ENCODE measurements at regions not wholly inside any gene's neighbourhood (a gene's known extent, or its start where the extent isn't known, plus 50 kb on each side); places are given as distances from the start of the nearest gene placed in this dataset.

DNA sequence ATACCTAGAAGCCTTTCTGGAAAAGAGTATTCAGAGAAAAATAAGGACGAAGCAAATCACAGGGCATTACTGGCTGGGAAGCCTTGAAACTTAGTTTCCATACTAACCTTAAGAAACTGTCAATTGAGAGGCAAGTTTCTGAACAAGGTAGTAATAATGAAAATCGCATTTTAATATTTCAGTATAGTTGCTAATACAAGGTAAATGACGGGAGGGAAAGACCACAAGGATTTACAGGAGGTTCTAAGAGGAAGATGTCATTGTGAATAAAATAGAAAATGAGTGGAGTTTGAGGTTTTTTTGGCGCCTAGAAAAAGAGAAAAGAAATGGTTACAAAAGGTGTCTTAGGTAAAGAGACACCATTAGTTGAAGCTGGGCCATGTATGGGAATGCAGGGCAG, 53.9 kb upstream of the AIG1 start:
- H3K56ac ChIP-seq (replicated peaks; ENCODE audit: insufficient read length, low read depth, low read length): no peak overlapping the region
- no peak overlapping the region for H3K4me2 ChIP-seq (ENCODE audit: insufficient read depth in 1 of 2, low read depth in 2 of 2, low read length in 2 of 2)
- H4K8ac ChIP-seq (ENCODE audit: extremely low read depth, insufficient read depth, low read length): no peak overlapping the region
- ChIA-PET POLR2A (ENCODE audit: partially characterized antibody) (interaction anchor here (0.7 kb wide), 1 partner anchor 308 kb away, joined by 4 read pairs; no protein-coding TSS in a partner anchor), CTCF (ENCODE audit: partially characterized antibody) (interaction anchor here (0.6 to 1.5 kb wide), 2 partner anchors 20 to 261 kb away, joined by 3 read pairs; no protein-coding TSS in a partner anchor)
- no peak overlapping the region for H2BK12ac ChIP-seq (ENCODE audit: low read depth, low read length)
- no peak overlapping the region for H2AFZ ChIP-seq (ENCODE audit: low read length)
- no peaks in the 10 kb centered on the region for H3K4me1 ChIP-seq (replicated peaks in 1 of 4; ENCODE audit: control insufficient read depth in 3 of 4, insufficient read depth in 4 of 4, low read length in 3 of 4)
- no peak overlapping the region for H3K14ac ChIP-seq (ENCODE audit: insufficient read length)
- H3K4me3 ChIP-seq (ENCODE audit: extremely low read depth in 1 of 4, insufficient read depth in 2 of 4, low read depth in 3 of 4, low read length in 4 of 4): no peak overlapping the region
- FAIRE-seq: no peak
- H2AK5ac ChIP-seq (ENCODE audit: low read depth, low read length): no peak overlapping the region
- no peaks in the 10 kb centered on the region for H3K36me3 ChIP-seq (ENCODE audit: control insufficient read depth in 2 of 4, insufficient read depth in 4 of 4, low read length in 3 of 4)
- H3K18ac ChIP-seq (ENCODE audit: extremely low read depth, low read length): no peak overlapping the region
- no peak for TF ChIP-seq RFX5 (IDR thresholded peaks at IDR 0.05; ENCODE audit: borderline replicate concordance, low read depth, low read length)
- no peak for TF ChIP-seq CHD1 (IDR thresholded peaks at IDR 0.05; ENCODE audit: low read depth, low read length)
- TF ChIP-seq EZH2 (IDR thresholded peaks at IDR 0.05; ENCODE audit: low read depth, low read length, severe bottlenecking): no peak
- TF ChIP-seq KDM4A (IDR thresholded peaks at IDR 0.05; ENCODE audit: low read depth, low read length, severe bottlenecking): no peak
- no peak for TF ChIP-seq KDM5A (IDR thresholded peaks at IDR 0.05; ENCODE audit: low read length)
- no peaks in the 10 kb centered on the region for H3K23me2 ChIP-seq (ENCODE audit: low read depth, low read length)
- no peak overlapping the region for H2BK120ac ChIP-seq (replicated peaks; ENCODE audit: low read depth, low read length)
- H3K27ac ChIP-seq (ENCODE audit: low read depth, low read length): no peak overlapping the region
- no peaks in the 10 kb centered on the region for H3K9me3 ChIP-seq (ENCODE audit: insufficient read depth in 2 of 2, low read depth in 1 of 2, low read length in 1 of 2)
- DNase-seq (ENCODE audit: low read depth in 1 of 2, low spot score in 2 of 2): no peak
- no peaks in the 10 kb centered on the region for H3K27me3 ChIP-seq (replicated peaks in 1 of 4; ENCODE audit: control insufficient read depth in 3 of 4, extremely low read depth in 1 of 4, insufficient read depth in 3 of 4, low read length in 3 of 4)
- no peak overlapping the region for H2BK5ac ChIP-seq (ENCODE audit: low read depth, low read length)
- H2BK20ac ChIP-seq (ENCODE audit: low read length): no peak overlapping the region
- no peaks in the 10 kb centered on the region; the same call in 1 of the 2 replicates for H3K79me1 ChIP-seq (ENCODE audit: low read depth, low read length)
- no peak overlapping the region for H4K91ac ChIP-seq (replicated peaks; ENCODE audit: insufficient read length, low read length)
- H3K23ac ChIP-seq (ENCODE audit: insufficient read length): no peak overlapping the region
- no peaks in the 10 kb centered on the region for H3K79me2 ChIP-seq (ENCODE audit: control insufficient read depth in 1 of 2, insufficient read depth in 2 of 2, low read length in 2 of 2)
- WGBS, 2 experiments (ENCODE audit: extremely low coverage in 1 of 2, insufficient coverage in 1 of 2, insufficient read length in 1 of 2, insufficient replicate concordance in 2 of 2, low coverage in 1 of 2, low lambda C conversion rate in 2 of 2, missing lambda C conversion rate in 1 of 2): 85 to 100% methylated on average over 1 to 4 of the region's 4 CpGs
- no peak overlapping the region for H2BK15ac ChIP-seq (ENCODE audit: low read length)
- no peak overlapping the region for H4K5ac ChIP-seq (ENCODE audit: insufficient read length, low read depth, low read length)
- H3K9ac ChIP-seq (replicated peaks in 1 of 4; ENCODE audit: extremely low read depth in 1 of 4, low read depth in 3 of 4, low read length in 3 of 4): no peak overlapping the region
- H4K20me1 ChIP-seq (replicated peaks in 1 of 2; ENCODE audit: control insufficient read depth in 1 of 2, insufficient read depth in 2 of 2, low read length in 2 of 2): no peaks in the 10 kb centered on the region
- no peak overlapping the region for H3K4ac ChIP-seq (replicated peaks; ENCODE audit: insufficient read length, low read depth, low read length)
